CD4-positive, alpha-beta memory T cell (primary cell): ENCODE measurements at regions not wholly inside any gene's neighbourhood (a gene's known extent, or its start where the extent isn't known, plus 50 kb on each side); places are given as distances from the start of the nearest gene placed in this dataset.
A peak's percentile ranks its signal among the peaks of the same experiment; 100 is the strongest.
"Not testable (repeated sequence)": the region's sequence is repeated elsewhere in the genome, so short reads cannot be mapped to it uniquely, and the experiment has no call there.

Experiments used
- CTCF ChIA-PET: fragments of 350-600 bp; sonication (Branson Sonifier 250); formaldehyde crosslinking; loops from one replicate; lab custom pipeline; 2021; ENCODE audit warnings: inconsistent platforms; ENCODE audit not compliant: partially characterized antibody; lab: Charles Lee
- POLR2A ChIA-PET: fragments of 350-600 bp; sonication (Branson Sonifier 250); formaldehyde crosslinking; loops from one replicate; lab custom pipeline; 2021; ENCODE audit not compliant: partially characterized antibody; lab: Charles Lee
- DNase-seq, 5 donors: peaks; one replicate each; pipeline versions ENCODE4 v3.0.0 to v3.0.0-alpha.2; 2020 to 2022; ENCODE audit warnings: mixed read lengths in 1 of 5
- H3K27ac ChIP-seq: one replicate; pipeline ENCODE4 v1.7.0; 2013; ENCODE audit warnings: low read depth, low read length
- H3K27me3 ChIP-seq: 2 replicates; pipeline ENCODE4 v1.7.0; 2013; ENCODE audit warnings: mild to moderate bottlenecking, low read length, moderate library complexity; ENCODE audit not compliant: insufficient read depth
- H3K36me3 ChIP-seq: 2 replicates; pipeline ENCODE4 v1.7.0; 2013; ENCODE audit warnings: mild to moderate bottlenecking, low read length, moderate library complexity; ENCODE audit not compliant: insufficient read depth
- H3K4me1 ChIP-seq: 2 replicates; pipeline ENCODE4 v1.7.0; 2013; ENCODE audit warnings: mild to moderate bottlenecking, low read length, moderate library complexity; ENCODE audit not compliant: insufficient read depth
- H3K4me3 ChIP-seq, 2 donors: one replicate each; pipeline ENCODE4 v1.7.0; 2013; ENCODE audit warnings: low read length in 2 of 2, mild to moderate bottlenecking in 1 of 2
- H3K9me3 ChIP-seq, 2 donors: one replicate each; pipeline ENCODE4 v1.7.0; 2013; ENCODE audit warnings: low read length in 2 of 2, control low read depth in 1 of 2; ENCODE audit not compliant: control insufficient read depth in 1 of 2
- H3K27ac Mint-ChIP-seq, 7 donors: one replicate each; pipeline ENCODE4 v1.8.0; 2020 to 2021; ENCODE audit warnings: mixed read lengths in 7 of 7, mild to moderate bottlenecking in 6 of 7, inconsistent platforms in 3 of 7, moderate library complexity in 3 of 7
- H3K27me3 Mint-ChIP-seq, 2 donors: one replicate each; pipeline ENCODE4 v1.8.0; 2020 to 2021; ENCODE audit warnings: mixed read lengths in 2 of 2
- H3K36me3 Mint-ChIP-seq, 2 donors: one replicate each; pipeline ENCODE4 v1.8.0; 2020 to 2021; ENCODE audit warnings: mixed read lengths in 2 of 2, inconsistent platforms in 1 of 2, mild to moderate bottlenecking in 1 of 2
- H3K4me1 Mint-ChIP-seq, 4 donors: one replicate each; pipeline ENCODE4 v1.8.0; 2020 to 2021; ENCODE audit warnings: mixed read lengths in 4 of 4, mild to moderate bottlenecking in 1 of 4
- H3K4me3 Mint-ChIP-seq, 8 donors: one replicate each; pipeline ENCODE4 v1.8.0; 2020 to 2021; ENCODE audit warnings: mixed read lengths in 8 of 8, mild to moderate bottlenecking in 7 of 8, moderate library complexity in 6 of 8, inconsistent platforms in 3 of 8
- H3K9me3 Mint-ChIP-seq, 8 donors: one replicate each; pipeline ENCODE4 v1.8.0; 2020 to 2021; ENCODE audit warnings: mixed read lengths in 8 of 8, mild to moderate bottlenecking in 5 of 8, inconsistent platforms in 3 of 8, moderate library complexity in 1 of 8
- intact Hi-C: fragments of 100-400 bp; cut with micrococcal nuclease; formaldehyde crosslinking; loops from one replicate; pipeline ENCODE4 v1.15.1; 2023

DNA sequence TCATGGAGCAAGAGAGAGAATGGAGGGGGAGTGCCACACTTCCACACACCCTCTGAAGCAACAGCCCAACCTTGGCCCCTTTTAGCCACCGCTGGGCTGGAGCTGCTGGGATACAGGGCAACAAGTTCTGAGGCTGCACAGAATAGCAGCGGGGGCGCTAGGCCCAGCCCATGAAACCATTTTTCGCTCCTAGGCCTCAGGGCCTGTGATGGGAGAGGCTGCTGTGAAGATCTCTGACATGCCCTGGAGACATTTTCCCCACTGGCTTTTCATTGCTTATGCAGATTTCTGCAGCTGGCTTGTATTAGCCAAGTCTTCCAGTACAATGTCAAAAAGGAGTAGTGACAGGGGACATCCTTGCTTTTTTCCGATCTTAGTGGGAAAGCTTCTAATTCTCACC is 202.3 kb upstream of the B3GALT2 start:
- no peaks in the 10 kb centered on the region for H3K4me1 Mint-ChIP-seq
- Histone ChIP-seq H3K9me3 (no peaks in the 10 kb centered on the region), H3K27me3 (no peaks in the 10 kb centered on the region), H3K27ac (no peak overlapping the region), H3K4me3 (no peak overlapping the region), H3K36me3 (no peaks in the 10 kb centered on the region), H3K4me1 (no peaks in the 10 kb centered on the region)
- H3K27me3 Mint-ChIP-seq, result no peaks in the 10 kb centered on the region
- CTCF ChIA-PET, result no interaction called here
- POLR2A ChIA-PET, result no interaction called here
- H3K4me3 Mint-ChIP-seq, result no peak overlapping the region
- no peak for DNase-seq
- no peaks in the 10 kb centered on the region for H3K36me3 Mint-ChIP-seq
- H3K27ac Mint-ChIP-seq, result no peak overlapping the region
- H3K9me3 Mint-ChIP-seq, result peaks cover 0 to 9% (median 2%) of the 10 kb centered on the region in 8 donors
- intact Hi-C loops, result no loop called here

DNA sequence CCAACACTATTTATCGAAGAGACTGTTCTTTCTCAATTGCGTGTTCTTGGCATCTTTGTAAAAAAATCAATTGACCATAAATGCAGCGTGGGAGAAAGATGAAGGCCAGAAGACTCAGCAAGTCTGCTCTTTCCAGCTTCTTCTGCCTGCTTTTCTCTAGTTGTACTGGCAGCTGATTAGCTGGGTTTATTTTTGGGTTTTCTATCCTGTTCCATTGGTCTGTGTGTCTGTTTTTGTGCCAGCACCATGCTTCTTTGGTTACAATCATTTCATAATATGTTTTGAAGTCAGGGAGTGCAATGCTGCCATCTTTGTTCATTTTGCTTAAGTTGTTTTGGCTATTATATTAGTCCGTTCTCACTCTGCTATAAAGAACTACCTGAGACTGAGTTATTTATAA is 201.8 kb upstream of the B3GALT2 start:
- ChIA-PET POLR2A (no interaction called here), CTCF (no interaction called here)
- H3K27ac ChIP-seq, result no peak overlapping the region
- Mint-ChIP-seq H3K27ac (no peak overlapping the region), H3K9me3 (peaks cover 0 to 9% (median 2%) of the 10 kb centered on the region in 8 donors), H3K27me3 (no peaks in the 10 kb centered on the region), H3K4me1 (no peaks in the 10 kb centered on the region), H3K36me3 (no peaks in the 10 kb centered on the region), H3K4me3 (no peak overlapping the region)
- H3K9me3 ChIP-seq, result no peaks in the 10 kb centered on the region
- no peak for DNase-seq
- intact Hi-C loops, result no loop called here
- H3K4me3 ChIP-seq, result no peak overlapping the region
- H3K36me3 ChIP-seq, result no peaks in the 10 kb centered on the region
- H3K4me1 ChIP-seq, result no peaks in the 10 kb centered on the region
- no peaks in the 10 kb centered on the region for H3K27me3 ChIP-seq

DNA sequence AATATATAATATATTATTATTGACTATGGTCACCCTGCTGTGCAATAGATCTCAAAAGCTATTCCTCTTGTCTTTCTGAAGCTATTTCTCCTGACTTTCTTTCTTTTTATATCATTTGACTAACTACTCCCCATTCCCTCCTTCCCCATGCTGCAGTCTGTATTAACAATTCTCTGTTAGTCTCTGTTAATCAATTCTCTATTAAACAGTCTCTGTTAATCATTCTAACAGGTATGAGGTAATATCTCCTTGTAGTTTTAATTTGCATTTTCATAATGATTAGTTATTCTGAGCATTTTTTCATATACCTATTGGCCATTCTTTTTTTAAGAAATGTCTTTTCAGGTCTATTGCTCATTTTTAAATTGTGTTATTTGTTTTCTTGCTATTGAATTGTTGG is 201.0 kb upstream of the B3GALT2 start:
- CTCF ChIA-PET, result interaction anchor here (1.5 kb wide), 1 partner anchor 18 kb away, joined by 3 read pairs; no protein-coding TSS in a partner anchor
- H3K4me3 Mint-ChIP-seq, result no peak overlapping the region
- H3K4me1 Mint-ChIP-seq, result no peaks in the 10 kb centered on the region
- H3K36me3 ChIP-seq, result no peaks in the 10 kb centered on the region
- no peak overlapping the region for H3K27ac Mint-ChIP-seq
- intact Hi-C loops, result no loop called here
- H3K27me3 ChIP-seq, result no peaks in the 10 kb centered on the region
- no peaks in the 10 kb centered on the region for H3K4me1 ChIP-seq
- no peak overlapping the region for H3K27ac ChIP-seq
- POLR2A ChIA-PET, result no interaction called here
- no peak overlapping the region for H3K4me3 ChIP-seq
- no peak for DNase-seq
- peaks cover 0 to 9% (median 2%) of the 10 kb centered on the region in 8 donors for H3K9me3 Mint-ChIP-seq
- H3K36me3 Mint-ChIP-seq, result no peaks in the 10 kb centered on the region
- no peaks in the 10 kb centered on the region for H3K9me3 ChIP-seq
- no peaks in the 10 kb centered on the region for H3K27me3 Mint-ChIP-seq

DNA sequence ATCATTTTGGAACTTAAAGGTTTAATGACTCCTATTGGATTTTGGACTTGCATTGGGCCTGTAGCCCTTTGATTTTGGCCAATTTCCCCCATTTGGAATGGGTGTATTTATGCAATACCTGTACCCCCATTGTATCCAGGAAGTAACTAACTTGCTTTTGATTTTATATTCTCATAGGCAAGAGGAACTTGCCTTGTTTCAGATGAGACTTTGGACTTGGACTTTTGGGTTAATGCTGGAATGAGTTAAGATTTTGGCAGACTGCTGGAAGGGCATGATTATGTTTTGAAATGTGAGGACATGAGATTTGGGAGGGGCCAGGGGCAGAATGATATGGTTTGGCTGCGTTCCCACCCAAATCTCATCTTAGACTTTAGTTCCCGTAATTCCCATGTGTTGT is 192.0 kb upstream of the B3GALT2 start:
- H3K27me3 ChIP-seq, POLR2A ChIA-PET, H3K27ac Mint-ChIP-seq, H3K27me3 Mint-ChIP-seq, H3K9me3 ChIP-seq, H3K9me3 Mint-ChIP-seq, H3K4me1 Mint-ChIP-seq, H3K4me3 ChIP-seq, H3K36me3 Mint-ChIP-seq, H3K4me3 Mint-ChIP-seq, DNase-seq, CTCF ChIA-PET, intact Hi-C loops, H3K36me3 ChIP-seq, H3K4me1 ChIP-seq, H3K27ac ChIP-seq: not testable (repeated sequence)

DNA sequence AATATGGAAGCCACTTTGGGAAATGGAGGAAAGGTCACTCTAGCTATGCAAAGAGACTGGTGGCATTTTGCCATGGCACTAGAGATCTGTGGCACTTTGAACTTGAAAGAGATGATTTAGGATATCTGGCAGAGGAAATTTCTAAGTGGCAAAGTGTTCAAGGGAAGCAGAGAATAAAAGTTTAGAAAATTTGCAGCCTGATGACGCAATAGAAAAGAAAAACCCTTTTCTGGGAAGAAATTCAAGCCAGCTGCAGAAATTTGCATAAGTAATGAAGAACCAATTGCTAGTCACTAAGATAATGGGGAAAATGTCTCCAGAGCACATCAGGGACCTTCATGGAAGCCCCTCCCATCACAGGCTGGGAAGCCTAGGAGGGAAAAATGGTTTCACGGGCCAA is 191.1 kb upstream of the B3GALT2 start:
- Histone ChIP-seq H3K27ac (no peak overlapping the region), H3K36me3 (no peaks in the 10 kb centered on the region), H3K4me1 (no peaks in the 10 kb centered on the region), H3K4me3 (no peak overlapping the region), H3K9me3 (no peaks in the 10 kb centered on the region), H3K27me3 (no peaks in the 10 kb centered on the region)
- intact Hi-C loops, result no loop called here
- no peak for DNase-seq
- Mint-ChIP-seq H3K4me1 (no peaks in the 10 kb centered on the region), H3K36me3 (no peaks in the 10 kb centered on the region), H3K27me3 (no peaks in the 10 kb centered on the region), H3K4me3 (no peak overlapping the region), H3K27ac (no peak overlapping the region), H3K9me3 (peaks cover 0 to 4% (median under 1%) of the 10 kb centered on the region in 8 donors)
- ChIA-PET POLR2A (no interaction called here), CTCF (interaction anchor here (1.2 kb wide), 1 partner anchor 9 kb away, joined by 3 read pairs; no protein-coding TSS in a partner anchor)

DNA sequence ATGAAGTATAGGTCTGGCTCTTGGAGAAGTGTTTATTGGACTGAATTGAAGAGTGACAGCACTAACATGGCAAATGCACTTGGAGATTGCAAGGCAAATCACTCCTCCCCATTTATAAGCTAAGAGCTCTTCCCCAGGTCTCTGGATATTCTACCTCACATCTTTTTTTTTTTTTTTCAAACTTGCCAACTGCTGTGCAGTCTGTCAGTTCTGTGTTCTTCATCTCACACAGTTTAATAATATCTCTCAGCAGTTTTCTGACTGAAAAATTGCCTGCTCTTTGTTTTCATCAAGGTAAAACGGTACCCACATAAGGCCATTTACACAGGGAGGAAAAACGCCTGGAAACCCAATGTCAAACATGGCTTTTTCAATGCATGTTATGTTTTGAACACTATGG is 186.1 kb upstream of the B3GALT2 start:
- H3K9me3 Mint-ChIP-seq, result peaks cover 0 to 3% (median under 1%) of the 10 kb centered on the region in 8 donors
- H3K27ac Mint-ChIP-seq, result no peak overlapping the region
- ChIA-PET CTCF (interaction anchor here (0.9 kb wide), 1 partner anchor 85 kb away, joined by 3 read pairs; no protein-coding TSS in a partner anchor), POLR2A (interaction anchor here (0.6 kb wide), 1 partner anchor 17 kb away, joined by 3 read pairs; no protein-coding TSS in a partner anchor)
- intact Hi-C loops, result no loop called here
- H3K9me3 ChIP-seq, result no peaks in the 10 kb centered on the region
- H3K4me3 ChIP-seq, result no peak overlapping the region
- no peaks in the 10 kb centered on the region for H3K36me3 ChIP-seq
- H3K4me1 ChIP-seq, result peaks cover 15% of the 10 kb centered on the region
- H3K27me3 Mint-ChIP-seq, result no peaks in the 10 kb centered on the region
- peaks cover 9 to 17% (median 13%) of the 10 kb centered on the region in 4 donors for H3K4me1 Mint-ChIP-seq
- peaks cover 0 to 2% of the 10 kb centered on the region in 2 donors for H3K36me3 Mint-ChIP-seq
- DNase-seq, result no peak
- H3K4me3 Mint-ChIP-seq, result no peak overlapping the region
- H3K27ac ChIP-seq, result no peak overlapping the region
- no peaks in the 10 kb centered on the region for H3K27me3 ChIP-seq

DNA sequence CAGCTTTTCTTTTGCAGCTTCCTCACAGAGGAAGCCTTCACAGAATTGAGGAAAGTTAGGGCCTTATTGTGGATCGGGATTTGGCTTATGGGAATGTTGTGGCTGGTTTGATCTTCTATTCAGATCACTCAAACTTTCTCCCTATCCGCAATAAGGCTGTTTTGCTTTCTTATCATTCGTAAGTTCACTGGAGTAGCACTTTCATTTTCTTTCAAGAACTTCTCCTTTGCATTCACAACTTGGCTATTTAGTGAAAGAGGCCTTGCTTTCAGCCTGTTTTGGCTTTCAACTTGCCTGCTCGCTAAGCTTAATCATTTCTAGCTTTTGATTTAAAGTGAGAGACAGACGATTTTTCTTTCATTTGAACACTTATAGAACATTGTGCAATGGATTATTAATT is 181.9 kb upstream of the B3GALT2 start:
- CTCF ChIA-PET, result interaction anchor here (1.1 to 1.2 kb wide), 2 partner anchors 9 to 19 kb away, joined by 3 read pairs; no protein-coding TSS in a partner anchor
- H3K4me1 Mint-ChIP-seq, result peaks cover 9 to 18% (median 16%) of the 10 kb centered on the region in 4 donors
- POLR2A ChIA-PET, result interaction anchor here (0.5 to 1.3 kb wide), 3 partner anchors 12 to 180 kb away, joined by 3 read pairs; no protein-coding TSS in a partner anchor

More for the DNA sequence above, 181.9 kb upstream of the B3GALT2 start:
- intact Hi-C loops, result no loop called here
- H3K4me3 Mint-ChIP-seq, result peak overlapping the region; percentile 65 to 83 (median 76)
- peak overlapping the region; percentile 45 to 46 for H3K4me3 ChIP-seq
- no peaks in the 10 kb centered on the region for H3K27me3 ChIP-seq
- H3K27ac ChIP-seq, result peak overlapping the region; percentile 33
- H3K9me3 Mint-ChIP-seq, result peaks cover 0 to 2% (median 0%) of the 10 kb centered on the region in 8 donors
- H3K36me3 ChIP-seq, result no peaks in the 10 kb centered on the region
- peaks cover 15% of the 10 kb centered on the region for H3K4me1 ChIP-seq
- H3K9me3 ChIP-seq, result no peaks in the 10 kb centered on the region
- H3K27ac Mint-ChIP-seq, result peak overlapping the region; percentile 31 to 97 (median 84)
- H3K27me3 Mint-ChIP-seq, result no peaks in the 10 kb centered on the region
- peak in 4 of 5 donors; percentile 3 to 26 (median 22) for DNase-seq
- peaks cover 2 to 3% of the 10 kb centered on the region in 2 donors for H3K36me3 Mint-ChIP-seq
